GM21447 (cell line): ENCODE measurements at regions not wholly inside any gene's neighbourhood (a gene's known extent, or its start where the extent isn't known, plus 50 kb on each side); places are given as distances from the start of the nearest gene placed in this dataset.
"Not testable (repeated sequence)": the region's sequence is repeated elsewhere in the genome, so short reads cannot be mapped to it uniquely, and the experiment has no call there.

Experiments used
- ATAC-seq: cut with Tn5 transposase; IDR thresholded peaks from one replicate; pipeline ENCODE4 v1.9.1; 2021; ENCODE audit not compliant: unreplicated experiment

DNA sequence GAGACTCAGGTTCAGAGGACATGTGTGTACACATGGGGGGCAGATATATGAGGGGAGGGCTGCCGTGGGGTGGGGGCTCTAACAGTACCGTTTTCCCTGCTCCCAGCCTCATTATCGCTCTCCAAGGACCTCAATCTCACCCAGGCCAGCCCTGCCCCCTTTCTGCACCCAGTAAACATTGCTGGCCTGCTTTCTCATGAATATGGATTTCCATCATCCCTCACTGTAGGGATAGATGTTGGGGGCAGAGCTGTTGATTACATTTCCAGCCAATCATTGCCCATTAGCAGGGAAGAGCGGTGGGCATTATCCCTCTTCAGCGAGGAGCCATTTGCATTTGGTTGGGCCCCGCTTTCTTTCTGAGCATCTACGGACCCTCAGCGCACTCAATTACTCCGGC lies 273.8 kb downstream of the RPS6KC1 start:
- ATAC-seq, result no peak

DNA sequence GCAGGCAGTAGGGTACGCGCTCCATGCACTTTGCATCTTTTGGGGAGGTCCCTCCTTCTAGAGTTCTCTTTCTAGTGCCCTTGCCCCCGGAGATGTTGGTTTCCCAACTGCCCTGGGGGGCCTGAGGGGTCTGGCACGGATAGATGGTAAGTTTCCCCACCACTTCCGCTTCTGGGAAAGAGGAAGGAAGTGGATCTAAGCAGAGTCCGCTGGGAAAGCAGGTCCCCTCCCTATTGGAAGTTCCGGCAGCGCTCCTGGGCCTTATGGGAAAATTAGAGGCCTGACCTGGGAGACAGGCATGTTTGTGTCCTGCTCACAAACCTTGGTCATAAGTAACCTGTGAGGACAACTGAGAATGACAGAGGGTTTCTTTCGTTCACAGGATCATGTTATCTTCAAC lies 274.4 kb downstream of the RPS6KC1 start:
- ATAC-seq, result no peak

DNA sequence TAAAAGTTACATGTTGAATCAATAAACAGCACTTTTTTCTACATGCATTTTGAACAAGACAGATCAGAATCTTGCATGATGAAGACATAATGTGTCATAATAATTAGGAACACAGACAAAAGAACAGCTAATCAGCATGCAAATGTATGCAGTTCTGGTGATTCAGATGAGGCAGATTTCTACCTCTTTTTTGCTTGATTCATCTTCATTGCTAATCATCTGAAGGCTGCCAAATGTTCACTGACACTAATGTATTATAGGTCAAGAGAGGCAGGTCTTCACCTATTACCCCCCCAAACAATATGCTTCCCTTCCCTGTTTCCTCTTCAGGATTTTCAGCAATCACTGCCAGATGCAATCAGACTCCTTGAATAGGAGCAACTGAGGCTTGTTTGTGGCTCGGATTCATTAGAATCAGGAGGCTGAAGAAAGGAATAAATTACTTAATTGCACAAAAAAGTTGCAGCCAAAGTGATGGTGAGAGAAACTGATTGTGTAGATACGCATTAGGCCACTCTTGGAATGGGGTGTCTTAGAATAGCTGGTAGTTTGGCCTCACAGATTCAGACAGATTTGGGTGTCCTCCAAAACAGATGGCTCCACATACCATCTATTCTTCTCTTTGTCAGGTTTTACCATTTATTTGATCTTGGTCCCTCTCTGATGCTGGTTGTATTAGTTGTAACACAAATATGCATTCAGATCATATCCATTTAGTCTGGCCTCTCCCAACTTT lies 275.4 kb downstream of the RPS6KC1 start:
- no peak for ATAC-seq

DNA sequence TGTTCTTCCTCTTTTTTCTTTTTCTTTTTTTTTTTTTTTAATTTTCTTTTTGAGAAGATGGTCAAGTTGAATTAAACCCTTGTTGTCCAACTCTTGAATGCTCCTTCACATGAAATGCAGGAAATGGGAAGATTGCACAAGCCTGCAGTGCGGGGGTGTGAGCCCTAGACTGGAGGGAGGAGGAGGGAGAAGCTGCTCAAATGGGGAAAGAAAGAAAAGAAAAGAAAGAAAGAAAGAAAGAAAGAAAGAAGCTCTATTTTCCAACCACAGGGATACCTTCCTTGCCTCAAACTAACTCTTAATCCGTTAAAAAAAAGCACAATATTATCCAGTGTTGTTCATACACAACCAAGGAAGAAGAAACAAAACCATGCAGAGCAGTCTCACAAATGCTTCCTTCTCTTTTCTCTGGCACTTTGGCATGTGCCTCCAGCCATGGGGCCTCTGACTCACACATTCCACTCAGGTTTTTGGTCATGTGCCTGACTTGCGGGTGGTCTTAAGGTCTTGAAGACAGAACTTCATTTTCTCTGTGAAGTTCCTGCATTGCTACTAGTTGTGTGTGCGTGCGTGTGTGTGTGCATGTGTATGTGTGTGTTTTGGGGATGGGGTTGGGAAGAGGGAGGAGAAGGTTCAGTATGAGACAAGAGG lies 276.1 kb downstream of the RPS6KC1 start:
- ATAC-seq, result no peak

DNA sequence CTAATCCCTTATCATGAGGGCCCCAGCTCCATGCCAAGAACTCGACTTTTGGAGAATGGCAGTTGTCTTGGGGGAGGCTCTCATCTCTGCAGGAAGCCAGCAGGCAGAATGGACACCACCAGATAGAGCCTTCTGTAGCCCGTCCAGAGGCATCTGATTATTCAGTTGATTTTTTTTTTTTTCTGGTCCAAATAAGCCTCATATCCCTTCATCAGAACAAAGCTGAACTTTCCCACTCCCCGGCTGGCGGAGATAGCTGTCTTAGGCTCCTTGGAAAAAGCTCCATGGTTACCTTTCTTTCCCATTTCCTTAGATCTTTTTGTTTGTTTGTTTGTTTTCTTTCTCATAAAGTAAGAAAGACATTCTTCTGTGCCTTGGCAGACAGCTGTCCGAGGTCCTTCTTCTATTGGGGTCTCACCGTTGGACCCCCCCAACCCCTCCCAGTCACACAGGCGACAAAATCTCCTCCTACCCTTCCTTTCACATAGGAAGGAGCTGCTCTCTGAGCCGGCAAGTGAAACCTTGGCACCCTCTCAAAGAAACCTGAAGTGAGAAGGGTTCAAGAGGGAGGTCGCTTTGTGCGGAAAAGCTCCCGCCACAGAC lies 278.5 kb downstream of the RPS6KC1 start:
- ATAC-seq, result no peak

DNA sequence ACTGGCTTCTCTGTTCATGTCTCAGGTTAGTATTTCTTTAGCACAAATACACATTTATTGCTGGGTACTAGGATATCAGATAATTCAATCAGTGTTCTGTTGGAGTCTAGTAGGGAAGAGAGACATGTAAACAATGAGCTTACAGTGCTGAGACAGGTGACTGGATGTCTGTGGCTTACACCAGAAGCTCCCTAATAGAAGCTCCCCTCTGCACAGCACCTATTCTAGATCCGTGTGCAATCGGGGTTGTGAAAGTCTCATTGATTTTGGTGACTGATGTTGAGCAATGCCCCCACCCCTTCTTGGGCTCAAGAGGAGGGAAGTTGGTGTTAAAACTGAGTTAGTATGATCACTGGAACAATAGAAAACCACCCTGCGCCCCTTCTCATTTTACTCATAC lies 279.2 kb downstream of the RPS6KC1 start:
- ATAC-seq, result no peak

DNA sequence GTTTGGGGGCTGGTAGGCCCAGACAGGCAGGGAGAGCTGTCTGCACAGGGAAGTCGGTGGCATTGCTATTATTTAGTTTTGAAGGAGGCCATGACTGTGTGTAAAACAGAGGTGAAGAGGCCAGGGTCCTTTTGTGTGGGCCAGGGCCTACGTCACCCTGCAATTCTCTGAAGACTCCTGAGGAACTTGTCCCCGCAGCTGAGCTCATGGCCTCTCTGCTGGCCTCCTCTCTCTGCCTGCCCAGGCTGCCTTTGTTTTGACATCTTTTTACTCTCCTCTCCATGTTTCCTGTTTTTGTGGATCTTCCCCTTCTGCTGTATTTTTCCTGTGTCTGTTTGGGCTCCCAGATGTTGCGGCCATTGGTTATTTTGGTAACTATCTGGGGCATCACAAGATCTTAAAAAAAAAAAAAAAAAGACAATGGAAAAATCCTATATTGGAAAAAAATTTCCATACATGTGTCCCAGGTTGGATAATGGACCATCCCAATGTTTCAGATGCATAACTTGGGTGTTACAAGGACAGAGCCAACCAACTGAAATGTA lies 280.7 kb downstream of the RPS6KC1 start:
- no peak for ATAC-seq

DNA sequence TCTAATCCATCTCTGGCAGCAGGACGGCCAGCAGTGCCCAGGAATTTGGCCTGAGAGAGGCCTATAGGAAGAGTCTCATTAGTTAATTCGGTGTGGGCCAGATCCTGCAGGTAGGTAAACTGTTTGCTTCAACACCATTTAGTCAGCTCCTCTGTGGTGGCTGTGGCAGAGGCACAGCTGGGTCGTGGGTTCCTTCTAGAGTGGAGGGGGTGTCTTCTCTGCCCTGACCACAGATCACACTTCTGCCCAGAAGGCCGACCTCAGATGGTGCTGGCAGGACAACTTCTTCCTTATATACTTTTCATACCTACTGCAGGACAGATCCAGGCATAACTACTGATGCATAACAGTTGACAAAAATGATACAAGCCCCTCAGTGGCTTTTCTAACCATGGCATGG lies 281.4 kb downstream of the RPS6KC1 start:
- no peak for ATAC-seq

DNA sequence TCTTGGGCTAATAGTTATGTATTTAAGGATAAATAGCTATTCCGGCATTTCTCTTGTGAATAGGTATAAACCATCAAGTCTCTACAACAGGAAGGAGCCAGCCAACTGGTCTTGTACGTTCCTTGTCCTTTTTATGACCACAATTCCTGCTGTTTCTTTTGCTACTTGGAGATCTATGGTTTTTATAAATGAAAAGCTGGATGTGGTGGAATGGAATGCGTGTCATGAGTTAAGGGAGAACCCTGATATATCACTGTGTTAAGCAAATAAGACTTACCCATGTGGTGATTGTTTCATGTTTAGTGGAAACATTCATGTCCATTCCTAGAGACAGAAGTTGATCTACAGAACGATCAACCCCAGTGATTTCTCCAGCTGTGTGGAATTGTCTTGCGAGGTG lies 282.1 kb downstream of the RPS6KC1 start:
- ATAC-seq, result no peak

DNA sequence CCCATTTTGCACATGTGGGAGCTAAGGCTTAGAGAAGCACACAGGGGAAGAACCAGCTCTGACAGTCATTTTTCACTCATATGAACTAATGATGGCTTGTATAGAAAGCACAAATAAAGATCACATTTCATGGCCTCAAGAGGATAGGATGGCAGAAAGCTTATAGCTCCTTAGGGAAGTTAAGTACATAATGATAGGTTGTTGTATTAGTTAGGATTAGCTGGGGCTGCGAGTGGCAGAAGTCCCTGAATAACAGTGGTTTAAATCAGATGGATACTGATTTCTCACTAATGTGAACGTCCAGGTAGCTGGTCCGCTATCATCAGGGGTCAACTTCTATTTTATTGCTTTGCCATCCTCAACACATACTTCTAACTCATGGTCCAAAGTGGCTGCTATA lies 284.0 kb downstream of the RPS6KC1 start:
- no peak for ATAC-seq

DNA sequence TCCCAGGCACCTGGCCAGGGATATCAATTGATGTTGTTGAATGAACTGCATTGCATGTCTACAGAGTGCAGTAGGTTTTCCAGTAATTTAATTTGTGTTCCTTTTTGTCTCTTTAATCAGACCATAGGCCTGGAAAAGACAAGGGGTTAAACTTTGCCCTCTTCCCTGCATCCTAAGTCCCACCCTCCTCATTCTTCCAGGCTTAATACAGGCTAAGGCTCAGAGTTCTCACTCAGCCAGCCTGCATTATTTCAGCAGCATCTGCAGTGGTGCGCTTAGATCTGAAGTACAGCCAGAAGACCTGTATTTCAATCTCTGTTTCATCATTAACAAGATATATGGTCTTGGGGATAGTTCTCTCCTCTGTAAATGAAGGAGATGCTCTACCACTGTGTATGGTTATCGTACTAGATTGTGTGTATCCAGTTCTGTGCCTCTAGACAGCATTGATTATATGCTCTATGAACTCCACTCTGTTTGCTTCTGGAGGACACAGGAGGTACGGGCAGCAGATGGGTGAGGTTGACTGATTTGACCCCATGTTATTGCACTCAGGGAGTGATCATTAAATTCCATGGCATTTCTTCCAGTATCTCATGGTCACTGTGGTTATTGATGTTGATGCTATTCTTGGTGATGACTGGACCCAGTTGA lies 286.1 kb downstream of the RPS6KC1 start:
- no peak for ATAC-seq

DNA sequence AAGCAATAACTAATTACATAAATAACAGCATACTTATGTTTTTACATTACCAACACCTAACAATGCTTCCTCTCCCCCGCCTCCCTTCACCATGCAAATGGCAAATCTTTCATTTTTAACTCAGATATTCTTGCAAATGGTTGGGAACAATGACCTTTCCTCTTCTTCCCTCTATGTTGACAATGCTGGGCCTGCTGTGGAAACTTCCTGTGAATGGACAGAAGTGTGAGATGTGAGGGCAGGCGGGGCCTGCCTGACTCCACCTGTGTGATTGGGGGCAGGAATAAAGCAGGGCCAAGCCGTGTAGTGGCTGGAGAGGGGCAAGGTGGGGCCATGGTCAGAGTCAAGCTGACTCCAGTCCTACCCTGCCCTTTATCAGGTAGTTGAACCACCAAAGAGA lies 289.6 kb downstream of the RPS6KC1 start:
- ATAC-seq, result no peak

DNA sequence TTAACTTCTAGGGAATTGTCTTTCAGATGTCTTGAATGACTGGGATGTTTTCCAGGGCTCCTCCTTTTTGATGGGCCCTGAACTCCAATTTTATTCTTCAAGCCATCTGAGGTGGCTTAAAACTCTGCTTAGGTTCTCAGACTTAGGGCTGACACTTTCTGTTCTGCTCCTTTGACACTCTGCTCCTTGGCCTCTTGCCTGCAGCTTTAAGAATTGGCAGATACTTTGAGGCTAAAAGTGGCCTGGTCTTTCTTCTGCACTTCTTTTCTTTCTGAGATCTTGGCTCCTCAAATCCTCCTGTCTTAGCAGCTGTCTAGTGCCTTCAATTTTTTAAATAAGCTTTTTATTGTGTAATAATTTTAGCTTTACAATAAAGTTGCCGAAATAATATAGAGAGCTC lies 294.6 kb downstream of the RPS6KC1 start:
- ATAC-seq, result no peak

DNA sequence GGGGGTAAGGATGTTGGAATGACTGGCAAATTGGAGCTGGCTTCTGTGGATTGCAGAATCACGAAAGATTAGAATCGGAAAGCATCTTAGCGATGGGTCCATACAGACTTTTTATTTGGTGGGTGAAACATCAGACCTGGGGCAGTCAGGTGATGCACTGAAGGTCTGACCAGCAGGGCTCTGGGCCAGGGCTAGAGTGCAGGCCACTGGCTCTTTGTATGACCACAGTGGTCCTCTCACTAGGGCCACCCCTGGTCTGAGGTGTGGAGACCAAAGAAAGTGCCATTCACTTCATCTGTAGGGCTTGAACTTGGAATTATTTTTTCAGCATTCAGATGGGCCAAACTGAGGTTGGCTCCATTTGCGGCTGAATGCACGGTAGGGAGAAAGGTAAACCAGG lies 306.4 kb downstream of the RPS6KC1 start:
- no peak for ATAC-seq

DNA sequence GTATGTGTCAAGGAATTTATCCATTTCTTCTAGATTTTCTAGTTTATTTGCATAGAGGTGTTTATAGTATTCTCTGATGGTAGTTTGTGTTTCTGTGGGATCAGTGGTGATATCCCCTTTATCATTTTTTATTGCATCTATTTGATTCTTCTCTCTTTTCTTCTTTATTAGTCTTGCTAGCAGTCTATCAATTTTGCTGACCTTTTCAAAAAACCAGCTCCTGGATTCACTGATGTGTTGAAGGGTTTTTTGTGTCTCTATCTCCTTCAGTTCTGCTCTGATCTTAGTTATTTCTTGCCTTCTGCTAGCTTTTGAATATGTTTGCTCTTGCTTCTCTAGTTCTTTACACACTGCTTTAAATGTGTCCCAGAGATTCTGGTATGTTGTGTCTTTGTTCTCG lies 307.3 kb downstream of the RPS6KC1 start:
- not testable (repeated sequence) for ATAC-seq

DNA sequence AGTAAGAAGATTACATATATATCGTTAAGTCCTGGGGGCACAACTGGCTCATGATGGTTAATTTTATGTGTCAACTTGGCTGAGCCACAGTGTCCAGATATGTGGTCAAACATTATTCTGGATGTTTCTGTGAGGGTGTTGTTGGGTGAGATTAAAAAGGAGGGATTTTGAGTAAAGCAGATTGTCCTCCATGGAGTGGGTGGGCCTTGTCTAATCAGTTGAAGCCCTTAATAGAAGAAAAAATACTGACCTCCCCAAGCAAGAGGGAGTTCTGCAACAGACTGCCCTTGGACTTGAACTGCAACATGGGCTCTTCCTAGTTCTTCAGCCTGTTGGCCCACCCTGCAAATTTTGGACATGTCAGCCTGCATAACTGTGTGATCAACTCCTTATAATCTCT lies 311.6 kb downstream of the RPS6KC1 start:
- ATAC-seq, result no peak

DNA sequence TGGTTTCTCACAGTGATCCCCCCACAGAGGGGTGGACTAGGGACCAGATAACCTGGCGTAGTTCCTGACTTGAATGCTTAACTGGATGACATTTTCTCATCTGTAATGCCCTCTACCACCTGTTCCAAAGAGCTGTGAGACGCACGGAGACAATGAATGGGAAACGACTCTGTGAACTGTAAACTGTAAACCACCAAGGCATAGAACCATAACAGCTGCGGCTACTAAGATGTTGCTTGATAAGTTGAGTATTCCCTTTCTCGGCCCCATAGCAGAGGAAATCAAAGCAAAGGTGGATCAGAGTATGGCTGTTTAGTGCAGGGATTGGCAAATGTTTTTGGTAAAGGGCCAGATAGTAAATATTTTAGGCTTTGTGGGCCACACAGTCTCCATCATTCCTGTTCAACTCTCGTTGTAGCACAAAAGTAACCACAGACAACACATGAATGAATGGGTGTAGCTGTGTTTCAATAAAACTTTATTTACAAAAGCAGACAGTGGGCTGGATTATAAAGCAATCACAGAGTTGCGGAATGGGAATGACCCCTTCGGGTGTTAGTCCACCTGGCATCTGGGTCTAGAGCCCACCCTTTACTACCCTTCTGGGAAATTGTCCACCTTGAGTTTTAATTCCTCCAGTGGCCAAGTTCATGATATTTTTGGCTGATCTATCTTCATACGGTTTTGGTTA lies 315.2 kb downstream of the RPS6KC1 start:
- no peak for ATAC-seq

DNA sequence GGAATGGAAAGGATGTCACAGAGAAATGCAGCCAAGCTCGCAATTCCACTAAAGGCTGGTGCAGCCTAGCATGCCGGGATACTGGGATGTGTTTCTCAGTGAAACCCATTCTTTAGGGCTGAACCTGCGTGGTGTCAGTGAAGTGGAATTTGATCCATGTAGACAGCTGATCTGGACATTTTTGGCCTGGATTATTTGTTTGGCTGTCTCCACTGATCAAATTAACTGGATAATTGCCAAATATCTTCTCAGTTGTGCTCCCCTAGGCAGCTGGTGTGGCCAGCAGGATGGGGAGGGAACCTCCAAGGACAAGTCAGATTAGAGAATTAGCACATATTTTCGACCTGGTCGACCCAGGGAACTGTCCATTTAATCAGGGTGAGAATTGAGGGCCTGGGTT lies 318.4 kb downstream of the RPS6KC1 start:
- ATAC-seq, result no peak

DNA sequence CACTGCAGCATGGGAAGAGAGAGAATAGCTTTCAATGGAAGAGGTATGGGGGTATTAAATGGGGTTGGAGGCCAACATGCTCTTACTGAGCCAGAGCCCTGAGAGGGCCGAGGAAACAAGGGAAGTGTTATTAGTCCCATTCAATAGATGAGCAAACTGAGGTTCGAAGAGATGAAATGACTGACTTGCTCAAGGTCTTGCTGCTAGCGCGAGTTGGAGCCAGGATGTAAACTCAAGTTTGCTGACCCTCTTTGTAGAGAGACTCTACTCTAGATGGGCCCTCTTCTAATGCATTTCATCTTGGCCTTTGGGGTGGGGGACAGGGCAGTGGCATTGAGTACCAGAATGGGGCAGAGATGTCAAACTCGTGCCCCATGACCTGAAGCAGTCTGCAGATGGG lies 319.5 kb downstream of the RPS6KC1 start:
- ATAC-seq, result no peak

DNA sequence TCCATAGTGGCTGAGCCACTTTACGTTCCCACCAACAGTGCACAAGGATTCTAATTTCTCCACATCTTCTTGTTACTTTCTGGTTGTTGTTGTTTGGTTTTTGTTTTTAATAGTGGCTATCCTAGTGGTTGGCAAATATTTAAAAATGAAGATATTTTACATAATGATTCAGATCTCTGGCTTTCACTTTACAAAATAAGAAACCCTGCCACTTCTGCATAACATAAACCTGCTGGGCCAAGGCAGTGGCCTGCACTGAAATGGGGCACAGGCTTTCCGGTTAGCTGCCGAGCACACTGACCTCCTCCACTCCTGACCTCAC lies 320.4 kb downstream of the RPS6KC1 start:
- ATAC-seq, result no peak
